ACC112 (cell line): ENCODE measurements at regions not wholly inside any gene's neighbourhood (a gene's known extent, or its start where the extent isn't known, plus 50 kb on each side); places are given as distances from the start of the nearest gene placed in this dataset.
A peak's percentile ranks its signal among the peaks of the same experiment; 100 is the strongest.
"Not testable (repeated sequence)": the region's sequence is repeated elsewhere in the genome, so short reads cannot be mapped to it uniquely, and the experiment has no call there.

ENCODE experiments used
- H2AFZ ChIP-seq: fragments of 200-600 bp; sonication (generic); one replicate; pipeline ENCODE4 v1.6.0; 2017; ENCODE audit warnings: antibody characterized with exemption, low read length; ENCODE audit not compliant: unreplicated experiment
- H3K27ac ChIP-seq: fragments of 200-600 bp; sonication (generic); 2 replicates; pipeline ENCODE4 v1.5.1; 2014; ENCODE audit warnings: low read depth, mild to moderate bottlenecking, antibody characterized with exemption, low read length, moderate library complexity
- H3K27me3 ChIP-seq: fragments of 200-600 bp; sonication (generic); 2 replicates; pipeline ENCODE4 v1.6.1; 2014; ENCODE audit warnings: mild to moderate bottlenecking, antibody characterized with exemption, low read length, moderate library complexity, mixed read lengths; ENCODE audit not compliant: insufficient read depth
- H3K36me3 ChIP-seq: fragments of 200-600 bp; sonication (generic); 2 replicates; pipeline ENCODE4 v1.6.1; 2016; ENCODE audit warnings: mild to moderate bottlenecking, antibody characterized with exemption, low read length, moderate library complexity, mixed read lengths; ENCODE audit not compliant: insufficient read depth
- H3K4me1 ChIP-seq: fragments of 200-600 bp; sonication (generic); one replicate; pipeline ENCODE4 v1.6.1; 2016; ENCODE audit warnings: low read length, mixed read lengths; ENCODE audit not compliant: insufficient read depth, unreplicated experiment, control insufficient read depth
- H3K4me3 ChIP-seq: fragments of 200-600 bp; sonication (generic); 2 replicates; pipeline ENCODE4 v1.5.1; 2014; ENCODE audit warnings: mild to moderate bottlenecking, low read depth, low read length
- H3K79me2 ChIP-seq: fragments of 200-600 bp; sonication (generic); one replicate; pipeline ENCODE4 v1.6.0; 2016; ENCODE audit warnings: low read length; ENCODE audit not compliant: control insufficient read depth, unreplicated experiment, insufficient read depth

DNA sequence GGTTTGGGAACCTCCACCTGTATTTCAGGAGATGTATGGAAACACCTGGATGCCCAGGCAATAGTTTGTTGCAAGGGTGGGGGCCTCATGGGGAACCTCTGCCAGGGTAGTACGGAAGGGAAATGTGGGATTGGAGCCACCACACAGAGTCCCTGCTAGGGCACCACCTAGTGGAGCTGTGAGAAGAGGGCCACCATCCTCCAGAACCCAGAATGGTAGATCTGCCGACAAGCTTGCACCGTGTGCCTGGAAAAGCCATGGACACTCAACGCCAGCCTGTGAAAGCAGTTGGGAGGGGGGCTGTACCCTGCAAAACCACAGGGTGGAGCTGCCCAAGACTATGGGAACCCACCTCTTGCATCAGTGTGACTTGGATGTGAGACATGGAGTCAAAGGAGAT is 407.2 kb downstream of the PSAT1 start:
- H3K27me3 ChIP-seq, H3K4me3 ChIP-seq, H3K36me3 ChIP-seq, H3K27ac ChIP-seq, H2AFZ ChIP-seq, H3K79me2 ChIP-seq: not testable (repeated sequence)
- H3K4me1 ChIP-seq: peaks cover 12% of the 10 kb centered on the region

- peaks cover 4% of the 10 kb centered on the region; the same call in 1 of the 2 replicates for H3K36me3 ChIP-seq
- no peak overlapping the region for H2AFZ ChIP-seq
- H3K27ac ChIP-seq: peak overlapping the region; percentile 84
- peaks cover 12% of the 10 kb centered on the region for H3K4me1 ChIP-seq
- peak overlapping the region; percentile 58; the same call in 1 of the 2 replicates for H3K4me3 ChIP-seq
- no peaks in the 10 kb centered on the region for H3K27me3 ChIP-seq
- H3K79me2 ChIP-seq: no peaks in the 10 kb centered on the region
Observed at GRCh38 chr9:78707080-78707479, 410.2 kb downstream of the PSAT1 start.

DNA sequence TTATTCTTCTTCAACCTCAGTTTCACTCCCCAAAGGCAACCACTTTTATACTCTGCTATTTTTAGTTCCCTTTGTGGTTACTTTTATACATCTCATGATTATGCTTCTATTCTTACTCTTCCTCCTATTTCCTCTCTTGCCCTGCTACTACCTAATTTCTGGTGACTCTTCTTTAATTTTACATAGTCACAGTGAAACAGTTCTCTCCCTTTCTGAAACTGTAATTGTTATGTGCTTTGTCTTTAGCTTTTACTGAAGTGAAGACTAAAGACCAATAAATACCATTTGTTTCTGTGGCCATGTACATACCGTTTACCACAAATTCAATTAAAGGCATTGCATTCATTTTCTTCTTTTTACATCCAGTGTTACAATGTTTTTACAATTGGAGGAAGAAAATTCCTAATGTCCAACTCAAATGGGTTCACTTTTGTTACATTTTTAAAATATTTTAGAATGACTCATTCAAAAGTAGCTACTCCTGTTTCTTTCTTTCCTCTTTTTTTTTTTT is 410.6 kb downstream of the PSAT1 start:
- no peaks in the 10 kb centered on the region for H3K27me3 ChIP-seq
- peak overlapping the region; percentile 84 for H3K27ac ChIP-seq
- H3K36me3 ChIP-seq: peaks cover 4% of the 10 kb centered on the region; the same call in 1 of the 2 replicates
- H3K4me3 ChIP-seq: peak overlapping the region; percentile 58
- H2AFZ ChIP-seq: peak overlapping the region; percentile 97
- no peaks in the 10 kb centered on the region for H3K79me2 ChIP-seq
- peaks cover 12% of the 10 kb centered on the region for H3K4me1 ChIP-seq

GRCh38 chr9:78712903-78713613 is 416.1 kb downstream of the PSAT1 start:
- Histone ChIP-seq H3K36me3 (peaks cover 4% of the 10 kb centered on the region; the same call in 1 of the 2 replicates), H3K4me3 (no peak overlapping the region), H3K4me1 (peaks cover 24% of the 10 kb centered on the region), H3K27me3 (no peaks in the 10 kb centered on the region), H3K27ac (no peak overlapping the region), H3K79me2 (no peaks in the 10 kb centered on the region), H2AFZ (no peak overlapping the region)

DNA sequence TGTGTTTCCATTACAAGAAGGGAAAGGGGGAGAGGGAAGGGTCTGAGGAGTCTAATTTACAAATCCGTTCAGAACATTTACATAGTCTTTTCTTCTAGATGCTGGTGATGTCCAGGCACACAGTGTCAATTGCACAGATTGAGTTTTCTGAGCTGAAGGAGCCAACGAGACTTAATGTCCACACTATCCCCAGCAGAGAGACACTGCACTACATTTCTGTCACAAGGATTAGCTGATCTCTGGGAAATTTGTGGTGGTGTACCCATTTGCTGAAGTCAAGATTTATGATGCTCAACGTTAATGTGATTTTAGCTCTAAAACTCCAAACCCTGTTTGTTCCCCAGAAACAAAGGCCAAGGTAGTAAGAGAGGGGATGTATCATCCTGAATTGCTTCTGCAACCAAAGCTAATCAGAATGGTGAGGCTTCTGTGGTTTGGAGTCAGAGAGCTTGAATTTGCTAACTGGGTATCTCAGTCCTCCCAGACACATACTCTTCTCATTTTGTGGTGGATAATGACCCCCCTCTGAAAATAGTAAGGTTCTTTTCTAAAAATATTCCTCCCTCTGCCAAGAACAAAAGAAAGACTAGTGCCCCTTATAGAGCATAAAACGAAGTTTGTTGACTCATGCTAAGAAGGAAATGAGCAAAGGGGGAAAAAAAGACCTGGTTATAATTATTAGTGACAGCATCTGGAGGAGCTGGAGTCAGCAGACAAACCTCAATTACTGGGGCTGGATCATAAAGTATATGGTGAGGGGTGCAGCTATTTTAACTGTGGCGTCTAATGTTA is 416.9 kb downstream of the PSAT1 start:
- peaks cover 4% of the 10 kb centered on the region; the same call in 1 of the 2 replicates for H3K36me3 ChIP-seq
- H2AFZ ChIP-seq: peak overlapping the region; percentile 83
- peak overlapping the region; percentile 51 for H3K27ac ChIP-seq
- no peaks in the 10 kb centered on the region for H3K79me2 ChIP-seq
- peaks cover 17% of the 10 kb centered on the region for H3K4me1 ChIP-seq
- H3K27me3 ChIP-seq: no peaks in the 10 kb centered on the region
- no peak overlapping the region for H3K4me3 ChIP-seq

DNA sequence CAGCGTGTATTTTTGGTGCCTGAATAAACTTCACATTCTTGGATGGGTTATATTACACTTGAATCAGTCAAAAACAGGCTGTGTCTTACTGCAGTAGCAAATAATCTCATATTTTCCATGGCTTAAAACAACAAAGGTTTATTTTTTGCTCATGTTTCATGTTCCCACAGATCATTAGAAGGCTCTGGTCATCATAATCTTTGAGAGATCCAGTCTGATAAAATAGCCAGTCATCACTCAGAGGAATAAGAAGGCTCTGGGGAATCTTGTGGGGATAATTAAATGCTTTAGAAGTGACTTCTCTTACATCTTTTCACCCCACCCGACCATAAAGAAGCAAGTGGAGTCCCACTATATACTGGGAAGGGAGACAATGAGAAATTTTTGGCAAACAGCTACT is 417.7 kb downstream of the PSAT1 start:
- Histone ChIP-seq H2AFZ (peak overlapping the region; percentile 83), H3K27ac (peak overlapping the region; percentile 51)

DNA sequence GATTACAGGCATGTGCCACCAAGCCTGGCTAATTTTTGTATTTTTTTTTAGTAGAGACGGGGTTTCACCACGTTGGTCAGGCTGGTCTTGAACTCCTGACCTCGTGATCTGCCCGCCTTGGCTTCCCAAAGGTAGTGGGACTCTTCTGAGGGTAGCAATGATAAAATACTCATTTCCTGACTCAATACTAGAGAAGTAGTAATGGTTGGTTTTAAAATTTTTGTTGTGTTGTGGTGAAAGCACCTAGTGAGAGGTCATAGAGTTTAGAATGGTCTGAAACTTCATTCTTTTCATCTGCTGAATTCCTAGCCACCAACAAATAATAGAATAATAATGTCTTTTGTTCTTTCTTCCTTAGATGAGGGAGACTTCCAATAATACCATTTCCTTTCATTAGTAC is 422.1 kb downstream of the PSAT1 start:
- H3K36me3 ChIP-seq, H3K27ac ChIP-seq: not testable (repeated sequence)
- peaks cover 11% of the 10 kb centered on the region for H3K4me1 ChIP-seq

More for the DNA sequence above, 417.7 kb downstream of the PSAT1 start:
- Histone ChIP-seq H3K4me3 (no peak overlapping the region), H3K4me1 (peaks cover 16% of the 10 kb centered on the region), H3K27me3 (no peaks in the 10 kb centered on the region), H3K79me2 (no peaks in the 10 kb centered on the region), H3K36me3 (no peaks in the 10 kb centered on the region)

DNA sequence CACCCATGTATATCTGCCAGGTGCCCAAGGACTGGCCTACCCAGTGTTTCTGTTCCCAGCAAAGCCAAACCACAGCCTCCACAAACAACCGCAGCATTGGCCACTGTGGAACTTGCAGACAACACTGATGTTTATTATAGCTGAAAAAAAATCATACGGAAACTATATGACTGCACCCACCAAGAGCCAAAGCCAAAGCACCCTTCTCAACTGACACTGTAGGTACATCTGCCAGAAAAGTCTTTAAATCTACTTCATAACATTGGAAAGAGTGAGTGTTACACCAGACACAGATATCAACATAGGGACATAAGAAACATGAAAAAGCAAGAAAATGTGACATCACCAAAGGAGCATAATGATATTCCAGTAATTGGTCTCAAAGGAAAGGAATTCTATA is 428.0 kb downstream of the PSAT1 start:
- Histone ChIP-seq H3K27ac (no peak overlapping the region), H3K36me3 (no peaks in the 10 kb centered on the region), H2AFZ (no peak overlapping the region), H3K79me2 (no peaks in the 10 kb centered on the region), H3K27me3 (no peaks in the 10 kb centered on the region), H3K4me1 (no peaks in the 10 kb centered on the region), H3K4me3 (no peak overlapping the region)

More for the DNA sequence above, 422.1 kb downstream of the PSAT1 start:
- H2AFZ ChIP-seq, H3K79me2 ChIP-seq, H3K4me3 ChIP-seq, H3K27me3 ChIP-seq: not testable (repeated sequence)

DNA sequence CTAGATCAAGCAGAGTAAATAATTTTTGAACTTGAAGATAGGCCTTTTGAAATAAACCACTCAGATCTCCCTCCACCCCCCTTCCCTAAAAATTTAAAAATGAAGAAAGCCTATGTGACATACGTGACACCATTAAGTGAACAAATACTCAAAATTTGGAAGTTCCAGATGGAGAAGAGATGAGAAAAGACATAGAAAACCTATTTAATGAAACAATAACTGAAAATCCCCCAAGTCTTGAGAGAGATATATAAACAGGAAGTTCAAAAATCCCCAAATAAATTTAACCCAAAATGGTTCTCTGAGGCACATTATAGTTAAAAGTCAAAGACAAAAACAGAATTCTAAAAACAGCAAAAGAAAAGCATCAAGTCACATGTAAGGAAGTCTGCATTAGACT is 428.6 kb downstream of the PSAT1 start:
- no peaks in the 10 kb centered on the region for H3K4me1 ChIP-seq
- no peak overlapping the region for H3K4me3 ChIP-seq
- H2AFZ ChIP-seq: no peak overlapping the region
- H3K27me3 ChIP-seq: no peaks in the 10 kb centered on the region
- H3K79me2 ChIP-seq: no peaks in the 10 kb centered on the region
- no peaks in the 10 kb centered on the region for H3K36me3 ChIP-seq
- H3K27ac ChIP-seq: no peak overlapping the region

DNA sequence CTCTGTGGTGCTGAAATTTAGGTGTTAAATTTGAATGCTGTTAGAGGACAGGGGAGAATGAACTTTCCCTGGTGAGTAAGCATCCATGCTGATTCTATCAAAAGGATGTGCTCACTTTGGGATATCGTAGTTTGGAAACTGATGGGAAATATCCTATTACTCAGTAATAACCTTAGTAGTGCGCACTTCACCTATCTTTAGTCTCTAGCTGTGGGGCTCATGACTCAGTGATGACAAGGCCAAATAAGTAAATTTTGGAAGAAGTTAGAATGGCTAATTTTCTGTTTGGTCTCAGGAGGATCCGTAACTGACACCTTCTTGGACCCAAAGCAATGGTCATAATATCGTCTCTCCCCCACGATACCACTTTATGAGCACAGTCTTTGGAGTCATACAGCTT is 448.4 kb downstream of the PSAT1 start:
- no peak overlapping the region for H3K4me3 ChIP-seq
- no peak overlapping the region for H3K27ac ChIP-seq
- H2AFZ ChIP-seq: no peak overlapping the region
- H3K27me3 ChIP-seq: no peaks in the 10 kb centered on the region
- H3K4me1 ChIP-seq: no peaks in the 10 kb centered on the region
- H3K36me3 ChIP-seq: no peaks in the 10 kb centered on the region
- H3K79me2 ChIP-seq: no peaks in the 10 kb centered on the region
